ENCODE measurements at regions not wholly inside any gene's neighbourhood (a gene's known extent, or its start where the extent isn't known, plus 50 kb on each side); places are given as distances from the start of the nearest gene placed in this dataset.

GRCh38 chr5:114839360-114839759 lies 330.3 kb downstream of the TRIM36 start:
- no peaks in the 10 kb centered on the region for H4K20me1 ChIP-seq (ENCODE audit: insufficient read depth, low read length)
- FAIRE-seq = no peak
- peaks cover 6% of the 10 kb centered on the region for H3K9me3 Mint-ChIP-seq (ENCODE audit: unreplicated experiment)
- no peak overlapping the region for H3K27ac ChIP-seq (ENCODE audit: low read depth, low read length)
- no peak overlapping the region for H3K4me3 Mint-ChIP-seq (ENCODE audit: unreplicated experiment)
- no peaks in the 10 kb centered on the region for H3K9me3 ChIP-seq (ENCODE audit: insufficient read depth, low read depth, low read length)
- no peaks in the 10 kb centered on the region for H3K79me2 ChIP-seq (ENCODE audit: insufficient read depth, low read length)
- no peaks in the 10 kb centered on the region for H3K4me1 Mint-ChIP-seq (ENCODE audit: low read depth, unreplicated experiment)
- no peak overlapping the region for H2AFZ ChIP-seq (ENCODE audit: low read depth, low read length)
- H3K36me3 ChIP-seq (ENCODE audit: insufficient read depth, low read length) = no peaks in the 10 kb centered on the region
- no peak for TF ChIP-seq EZH2 (IDR thresholded peaks at IDR 0.05; ENCODE audit: insufficient read depth, low read length)
- TF ChIP-seq, protein P1, sequence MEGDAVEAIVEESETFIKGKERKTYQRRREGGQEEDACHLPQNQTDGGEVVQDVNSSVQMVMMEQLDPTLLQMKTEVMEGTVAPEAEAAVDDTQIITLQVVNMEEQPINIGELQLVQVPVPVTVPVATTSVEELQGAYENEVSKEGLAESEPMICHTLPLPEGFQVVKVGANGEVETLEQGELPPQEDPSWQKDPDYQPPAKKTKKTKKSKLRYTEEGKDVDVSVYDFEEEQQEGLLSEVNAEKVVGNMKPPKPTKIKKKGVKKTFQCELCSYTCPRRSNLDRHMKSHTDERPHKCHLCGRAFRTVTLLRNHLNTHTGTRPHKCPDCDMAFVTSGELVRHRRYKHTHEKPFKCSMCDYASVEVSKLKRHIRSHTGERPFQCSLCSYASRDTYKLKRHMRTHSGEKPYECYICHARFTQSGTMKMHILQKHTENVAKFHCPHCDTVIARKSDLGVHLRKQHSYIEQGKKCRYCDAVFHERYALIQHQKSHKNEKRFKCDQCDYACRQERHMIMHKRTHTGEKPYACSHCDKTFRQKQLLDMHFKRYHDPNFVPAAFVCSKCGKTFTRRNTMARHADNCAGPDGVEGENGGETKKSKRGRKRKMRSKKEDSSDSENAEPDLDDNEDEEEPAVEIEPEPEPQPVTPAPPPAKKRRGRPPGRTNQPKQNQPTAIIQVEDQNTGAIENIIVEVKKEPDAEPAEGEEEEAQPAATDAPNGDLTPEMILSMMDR (IDR thresholded peaks at IDR 0.05; ENCODE audit: insufficient read depth, low read depth, low read length) = no peak
- no peaks in the 10 kb centered on the region for H3K27me3 ChIP-seq (ENCODE audit: insufficient read depth, low read length)
- no peak overlapping the region for H3K4me3 ChIP-seq (ENCODE audit: insufficient read depth, low read depth, low read length)
- no peak overlapping the region for H3K4me2 ChIP-seq (ENCODE audit: low read length)
- H3K36me3 Mint-ChIP-seq (ENCODE audit: low read depth, unreplicated experiment) = no peaks in the 10 kb centered on the region
- no peak for DNase-seq (ENCODE audit: low read depth)
- H3K4me1 ChIP-seq (ENCODE audit: insufficient read depth, low read length) = no peaks in the 10 kb centered on the region
- H3K27ac Mint-ChIP-seq (ENCODE audit: unreplicated experiment) = no peak overlapping the region
- no peak overlapping the region for H3K9ac ChIP-seq (ENCODE audit: low read length)
- H3K27me3 Mint-ChIP-seq (ENCODE audit: low read depth, unreplicated experiment) = peaks cover 2% of the 10 kb centered on the region

DNA sequence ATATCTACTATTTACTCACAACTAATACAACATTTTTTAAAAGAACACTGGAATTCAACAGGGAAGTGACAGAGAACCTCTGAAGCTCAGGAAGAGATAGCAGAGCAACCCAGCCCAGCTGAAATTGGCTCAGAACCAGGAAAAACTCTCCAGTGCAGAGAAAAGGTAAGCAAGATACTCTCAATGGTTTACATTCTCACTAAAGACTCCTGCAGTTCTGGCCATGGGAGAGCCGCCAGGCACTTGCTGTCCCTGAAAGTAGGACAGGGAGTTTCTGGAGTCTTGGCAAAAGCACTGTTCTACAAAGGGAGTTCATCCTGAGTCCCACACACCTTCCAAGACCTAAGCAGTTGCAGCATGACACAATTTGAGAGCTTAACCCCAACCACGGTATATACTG lies 330.8 kb downstream of the TRIM36 start:
- H3K27ac Mint-ChIP-seq (ENCODE audit: unreplicated experiment) = no peak overlapping the region
- FAIRE-seq (no peak), DNase-seq (ENCODE audit: low read depth) (no peak)
- no peaks in the 10 kb centered on the region for H3K4me1 Mint-ChIP-seq (ENCODE audit: low read depth, unreplicated experiment)
- H3K27me3 Mint-ChIP-seq (ENCODE audit: low read depth, unreplicated experiment) = peaks cover 2% of the 10 kb centered on the region
- no peaks in the 10 kb centered on the region for H4K20me1 ChIP-seq (ENCODE audit: insufficient read depth, low read length)
- no peaks in the 10 kb centered on the region for H3K36me3 ChIP-seq (ENCODE audit: insufficient read depth, low read length)
- no peak overlapping the region for H3K4me3 ChIP-seq (ENCODE audit: insufficient read depth, low read depth, low read length)
- H3K9me3 Mint-ChIP-seq (ENCODE audit: unreplicated experiment) = peaks cover 2% of the 10 kb centered on the region
- H3K27ac ChIP-seq (ENCODE audit: low read depth, low read length) = no peak overlapping the region
- no peaks in the 10 kb centered on the region for H3K9me3 ChIP-seq (ENCODE audit: insufficient read depth, low read depth, low read length)
- H3K27me3 ChIP-seq (ENCODE audit: insufficient read depth, low read length) = no peaks in the 10 kb centered on the region
- H3K36me3 Mint-ChIP-seq (ENCODE audit: low read depth, unreplicated experiment) = no peaks in the 10 kb centered on the region
- H3K4me2 ChIP-seq (ENCODE audit: low read length) = no peak overlapping the region
- no peak overlapping the region for H2AFZ ChIP-seq (ENCODE audit: low read depth, low read length)
- H3K79me2 ChIP-seq (ENCODE audit: insufficient read depth, low read length) = no peaks in the 10 kb centered on the region
- TF ChIP-seq, protein P1 (IDR thresholded peaks at IDR 0.05; ENCODE audit: insufficient read depth, low read depth, low read length) = no peak
- TF ChIP-seq EZH2 (IDR thresholded peaks at IDR 0.05; ENCODE audit: insufficient read depth, low read length) = no peak
- H3K4me3 Mint-ChIP-seq (ENCODE audit: unreplicated experiment) = no peak overlapping the region
- no peak overlapping the region for H3K9ac ChIP-seq (ENCODE audit: low read length)
- H3K4me1 ChIP-seq (ENCODE audit: insufficient read depth, low read length) = no peaks in the 10 kb centered on the region

DNA sequence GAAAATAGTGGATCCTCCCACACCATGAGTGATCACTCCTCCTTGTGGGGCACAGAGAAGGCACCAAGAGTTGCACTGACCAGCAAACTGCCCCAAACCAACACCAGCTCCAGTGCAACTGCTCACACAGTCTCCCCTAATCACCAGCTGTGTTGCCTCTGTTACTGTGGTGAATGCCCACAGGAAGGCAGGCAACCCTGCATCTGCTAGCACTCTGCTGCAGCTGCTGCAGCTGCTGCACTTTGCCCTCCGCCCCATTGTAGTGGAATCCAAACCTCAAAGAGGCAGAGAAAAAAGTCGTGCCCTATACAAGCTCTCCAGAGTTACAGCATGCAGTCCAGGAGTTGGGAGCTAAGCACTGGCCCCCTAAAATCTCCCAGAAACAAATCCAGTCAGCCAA lies 339.6 kb downstream of the TRIM36 start:
- peaks cover 9% of the 10 kb centered on the region for H3K9me3 Mint-ChIP-seq (ENCODE audit: unreplicated experiment)
- H4K20me1 ChIP-seq (ENCODE audit: insufficient read depth, low read length) = no peaks in the 10 kb centered on the region
- no peak overlapping the region for H3K27ac Mint-ChIP-seq (ENCODE audit: unreplicated experiment)
- no peak overlapping the region for H3K27ac ChIP-seq (ENCODE audit: low read depth, low read length)
- TF ChIP-seq, protein P1 (IDR thresholded peaks at IDR 0.05; ENCODE audit: insufficient read depth, low read depth, low read length) = no peak
- no peak for TF ChIP-seq EZH2 (IDR thresholded peaks at IDR 0.05; ENCODE audit: insufficient read depth, low read length)
- H3K27me3 Mint-ChIP-seq (ENCODE audit: low read depth, unreplicated experiment) = peaks cover 3% of the 10 kb centered on the region
- no peaks in the 10 kb centered on the region for H3K4me1 Mint-ChIP-seq (ENCODE audit: low read depth, unreplicated experiment)
- no peaks in the 10 kb centered on the region for H3K4me1 ChIP-seq (ENCODE audit: insufficient read depth, low read length)
- no peaks in the 10 kb centered on the region for H3K9me3 ChIP-seq (ENCODE audit: insufficient read depth, low read depth, low read length)
- no peak for DNase-seq (ENCODE audit: low read depth)
- H3K4me2 ChIP-seq (ENCODE audit: low read length) = no peak overlapping the region
- no peak overlapping the region for H3K9ac ChIP-seq (ENCODE audit: low read length)
- H3K36me3 ChIP-seq (ENCODE audit: insufficient read depth, low read length) = no peaks in the 10 kb centered on the region
- no peaks in the 10 kb centered on the region for H3K79me2 ChIP-seq (ENCODE audit: insufficient read depth, low read length)
- H3K36me3 Mint-ChIP-seq (ENCODE audit: low read depth, unreplicated experiment) = no peaks in the 10 kb centered on the region
- no peaks in the 10 kb centered on the region for H3K27me3 ChIP-seq (ENCODE audit: insufficient read depth, low read length)
- no peak overlapping the region for H2AFZ ChIP-seq (ENCODE audit: low read depth, low read length)
- H3K4me3 ChIP-seq (ENCODE audit: insufficient read depth, low read depth, low read length) = no peak overlapping the region
- no peak overlapping the region for H3K4me3 Mint-ChIP-seq (ENCODE audit: unreplicated experiment)
- FAIRE-seq = no peak

Data from astrocyte (in vitro differentiated cells and primary cell).